Coronary artery (tissue), 2 donors: ENCODE measurements at regions not wholly inside any gene's neighbourhood (a gene's known extent, or its start where the extent isn't known, plus 50 kb on each side); places are given as distances from the start of the nearest gene placed in this dataset.
"Not testable (repeated sequence)": the region's sequence is repeated elsewhere in the genome, so short reads cannot be mapped to it uniquely, and the experiment has no call there.

Experiments used
- DNase-seq: peaks from one replicate; pipeline ENCODE4 v3.0.0-alpha.2; 2017; ENCODE audit warnings: low spot score
- H3K27ac ChIP-seq, 2 donors: fragments of 200-600 bp; sonication (generic); one replicate each; pipeline ENCODE4 v1.5.1; 2016 to 2019
- H3K4me3 ChIP-seq: fragments of 200-600 bp; sonication (generic); 2 replicates; pipeline ENCODE4 v1.5.1; 2016; ENCODE audit warnings: mild to moderate bottlenecking, moderate library complexity
- TF ChIP-seq, protein P1 (sequence below): fragments of 200-600 bp; sonication (generic); IDR thresholded peaks from one replicate; pipeline ENCODE4 v1.5.1; 2019; ENCODE audit warnings: antibody characterized with exemption

- H3K4me3 ChIP-seq: no peak overlapping the region
- DNase-seq: no peak
- TF ChIP-seq, protein P1, sequence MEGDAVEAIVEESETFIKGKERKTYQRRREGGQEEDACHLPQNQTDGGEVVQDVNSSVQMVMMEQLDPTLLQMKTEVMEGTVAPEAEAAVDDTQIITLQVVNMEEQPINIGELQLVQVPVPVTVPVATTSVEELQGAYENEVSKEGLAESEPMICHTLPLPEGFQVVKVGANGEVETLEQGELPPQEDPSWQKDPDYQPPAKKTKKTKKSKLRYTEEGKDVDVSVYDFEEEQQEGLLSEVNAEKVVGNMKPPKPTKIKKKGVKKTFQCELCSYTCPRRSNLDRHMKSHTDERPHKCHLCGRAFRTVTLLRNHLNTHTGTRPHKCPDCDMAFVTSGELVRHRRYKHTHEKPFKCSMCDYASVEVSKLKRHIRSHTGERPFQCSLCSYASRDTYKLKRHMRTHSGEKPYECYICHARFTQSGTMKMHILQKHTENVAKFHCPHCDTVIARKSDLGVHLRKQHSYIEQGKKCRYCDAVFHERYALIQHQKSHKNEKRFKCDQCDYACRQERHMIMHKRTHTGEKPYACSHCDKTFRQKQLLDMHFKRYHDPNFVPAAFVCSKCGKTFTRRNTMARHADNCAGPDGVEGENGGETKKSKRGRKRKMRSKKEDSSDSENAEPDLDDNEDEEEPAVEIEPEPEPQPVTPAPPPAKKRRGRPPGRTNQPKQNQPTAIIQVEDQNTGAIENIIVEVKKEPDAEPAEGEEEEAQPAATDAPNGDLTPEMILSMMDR: no peak
- no peak overlapping the region for H3K27ac ChIP-seq
Observed at GRCh38 chr15:66635817-66636216, 66.2 kb upstream of the SMAD6 start.

- H3K27ac ChIP-seq, DNase-seq, H3K4me3 ChIP-seq: not testable (repeated sequence)
Observed at GRCh38 chr15:66637044-66637443, 65.0 kb upstream of the SMAD6 start.

DNA sequence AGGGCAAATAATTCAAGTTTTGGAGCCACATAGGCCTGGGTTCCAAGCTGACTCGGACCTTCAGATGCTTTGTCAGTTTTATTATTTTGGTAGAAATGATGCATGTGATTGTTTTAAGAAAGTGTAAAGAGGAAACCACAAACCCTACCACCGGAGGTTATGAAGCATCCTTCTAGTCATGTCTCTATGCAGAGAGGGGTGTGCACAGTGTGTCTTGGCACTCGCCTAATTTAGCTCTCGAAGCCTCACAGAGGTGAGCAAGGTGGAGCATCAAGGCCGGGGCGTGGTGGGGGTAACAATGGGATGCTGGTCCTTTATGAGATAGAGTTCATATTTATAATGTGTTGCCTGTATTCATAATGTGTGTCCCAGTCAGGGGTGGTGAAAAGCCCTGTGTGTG is 63.7 kb upstream of the SMAD6 start:
- no peak for DNase-seq
- Histone ChIP-seq H3K27ac (no peak overlapping the region), H3K4me3 (no peak overlapping the region)
- TF ChIP-seq, protein P1: no peak

GRCh38 chr15:66641485-66642315 is 60.3 kb upstream of the SMAD6 start:
- no peak for DNase-seq
- H3K4me3 ChIP-seq: no peak overlapping the region
- H3K27ac ChIP-seq: peak overlapping the region in 1 of 2 donors; percentile 50
- TF ChIP-seq, protein P1: no peak

DNA sequence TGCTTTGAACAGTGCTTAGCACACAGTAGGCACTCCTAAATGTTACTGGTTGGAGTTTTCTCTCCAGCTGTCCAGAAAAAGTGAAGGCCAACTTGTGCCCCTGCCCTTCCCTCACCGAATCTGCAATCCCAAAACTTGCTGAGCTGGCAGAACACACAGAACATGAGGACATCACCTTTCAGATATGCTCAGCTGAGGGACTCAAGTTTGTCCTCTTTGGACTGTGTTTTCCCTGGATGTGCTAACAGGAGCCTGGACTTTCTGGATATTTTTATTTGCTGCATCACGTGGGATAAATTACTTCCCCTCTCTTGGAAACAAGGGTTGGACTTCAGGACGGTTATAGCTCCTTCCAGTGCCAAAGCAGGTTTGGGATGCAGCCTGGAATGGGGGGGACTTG is 59.5 kb upstream of the SMAD6 start:
- TF ChIP-seq, protein P1: no peak
- no peak for DNase-seq
- Histone ChIP-seq H3K27ac (peak overlapping the region in 1 of 2 donors; percentile 50), H3K4me3 (no peak overlapping the region)

- no peak for DNase-seq
- H3K27ac ChIP-seq: peak overlapping the region in 1 of 2 donors; percentile 50
- TF ChIP-seq, protein P1: no peak
- no peak overlapping the region for H3K4me3 ChIP-seq
Observed at GRCh38 chr15:66643033-66643432, 59.0 kb upstream of the SMAD6 start.

GRCh38 chr15:66644000-66644787 is 57.8 kb upstream of the SMAD6 start:
- H3K27ac ChIP-seq: peak overlapping the region; percentile 6 to 71
- no peak overlapping the region for H3K4me3 ChIP-seq
- no peak for DNase-seq
- TF ChIP-seq, protein P1: no peak
